K562 (cell line): ENCODE measurements at regions not wholly inside any gene's neighbourhood (a gene's known extent, or its start where the extent isn't known, plus 50 kb on each side); places are given as distances from the start of the nearest gene placed in this dataset.

ENCODE experiments used
- ATAC-seq: fragments of 200-7000 bp; cut with Tn5 transposase; 3 replicates; pipeline ENCODE4 v1.9.1; 2020; ENCODE audit warnings: moderate library complexity
- BruUV-seq: library from RNA; stranded (reverse); fragments of 400-500 nt; replicated peaks from 2 replicates; lab custom pipeline; 2021; lab: Mats Ljungman, UMichigan
- CTCF ChIA-PET: fragments of 300-600 bp; formaldehyde crosslinking; extraction: SDS; loops from one replicate; lab custom pipeline; 2021; ENCODE audit warnings: low intra/inter-chr PET ratio; lab: Yijun Ruan, JAX
- POLR2A ChIA-PET: fragments of 300-600, 350-650 bp; sonication (Branson Sonifier 250); formaldehyde crosslinking; extraction: SDS; loops from one replicate; lab custom pipeline; 2021; ENCODE audit warnings: antibody characterized with exemption, inconsistent platforms; lab: Yijun Ruan, JAX
- DNase-seq, 4 experiments: peaks; one replicate each; pipeline versions ENCODE4 v3.0.0 to v3.0.0-alpha.2; 2011 to 2018; ENCODE audit warnings: low spot score in 3 of 4, mixed read lengths in 3 of 4; ENCODE audit errors: extremely low read depth in 1 of 4
- FAIRE-seq: peaks from 2 replicates; lab custom pipeline; 2011; peaks lifted over from hg19 to GRCh38; lab: Jason Lieb, UNC
- H2AFZ ChIP-seq: 2 replicates; pipeline ENCODE4 v1.6.0; 2011; ENCODE audit warnings: low read depth, low read length, control low read depth, inconsistent platforms
- H3K27ac ChIP-seq: fragments of 200-600 bp; 3 replicates; pipeline ENCODE4 v1.8.0; 2011; ENCODE audit warnings: low read depth, mild to moderate bottlenecking, control low read depth, inconsistent platforms, low read length, moderate library complexity, mixed read lengths; ENCODE audit errors: extremely low read depth
- H3K27me3 ChIP-seq, 2 experiments: fragments of 300-600 bp in 1 of 2; 2 replicates in 1 of 2; 3 replicates in 1 of 2; pipeline versions ENCODE4 v1.6.0 to v1.8.0; 2011; ENCODE audit warnings: inconsistent platforms in 2 of 2, low read length in 2 of 2, mild to moderate bottlenecking in 1 of 2, mixed read lengths in 1 of 2, moderate library complexity in 1 of 2; ENCODE audit not compliant: control insufficient read depth in 2 of 2, insufficient read depth in 2 of 2
- H3K36me3 ChIP-seq: fragments of 300-600 bp; 3 replicates; pipeline ENCODE4 v1.8.0; 2011; ENCODE audit warnings: mild to moderate bottlenecking, low read length, inconsistent platforms; ENCODE audit not compliant: control insufficient read depth, insufficient read depth
- H3K4me1 ChIP-seq, 2 experiments: fragments of 200-600 bp in 1 of 2; replicated peaks in 1 of 2; 2 replicates in 1 of 2; 3 replicates in 1 of 2; pipeline versions ENCODE4 v1.5.1 to v1.8.0; 2011; ENCODE audit warnings: inconsistent platforms in 2 of 2, low read length in 2 of 2, mild to moderate bottlenecking in 1 of 2, mixed read lengths in 1 of 2, moderate library complexity in 1 of 2; ENCODE audit not compliant: control insufficient read depth in 2 of 2, insufficient read depth in 2 of 2
- H3K4me2 ChIP-seq: 2 replicates; pipeline ENCODE4 v1.6.1; 2011; ENCODE audit warnings: low read length, control low read depth, inconsistent platforms, mixed read lengths; ENCODE audit not compliant: insufficient read depth
- H3K4me3 ChIP-seq: fragments of 200-600 bp; sonication (generic), shearing (Covaris generic); 2 replicates; pipeline ENCODE4 v1.5.1; 2016; ENCODE audit warnings: control low read depth, inconsistent platforms
- H3K79me2 ChIP-seq: fragments of 200-600 bp; 3 replicates; pipeline ENCODE4 v1.8.0; 2011; ENCODE audit warnings: low read length, inconsistent platforms; ENCODE audit not compliant: control insufficient read depth, insufficient read depth
- H3K9ac ChIP-seq, 2 experiments: 2 replicates each; pipeline versions ENCODE4 v1.6.0 to v1.6.1; 2011; ENCODE audit warnings: low read depth in 2 of 2, low read length in 2 of 2, control low read depth in 1 of 2, inconsistent platforms in 1 of 2, mild to moderate bottlenecking in 1 of 2, mixed read lengths in 1 of 2; ENCODE audit not compliant: insufficient read depth in 1 of 2
- H3K9me1 ChIP-seq: one replicate; pipeline ENCODE4 v1.6.0; 2011; ENCODE audit warnings: inconsistent platforms, mild to moderate bottlenecking, low read length, moderate library complexity; ENCODE audit not compliant: control insufficient read depth, insufficient read depth
- H3K9me3 ChIP-seq: replicated peaks from 2 replicates; pipeline ENCODE4 v1.5.1; 2011; ENCODE audit warnings: low read depth, low read length, inconsistent platforms; ENCODE audit not compliant: control insufficient read depth, insufficient read depth
- H4K20me1 ChIP-seq: replicated peaks from 2 replicates; pipeline ENCODE4 v1.6.1; 2011; ENCODE audit warnings: low read length, inconsistent platforms, mixed read lengths; ENCODE audit not compliant: control insufficient read depth, insufficient read depth
- BCOR ChIP-seq: fragments of 450-650 bp; IDR thresholded peaks from 2 replicates; pipeline ENCODE4 v1.6.1; 2016
- CBX8 ChIP-seq: fragments of 200-600 bp; sonication (generic); IDR thresholded peaks from 2 replicates; pipeline ENCODE4 v1.6.1; 2012; ENCODE audit warnings: borderline replicate concordance, mixed run types, low read depth, mild to moderate bottlenecking, moderate library complexity, mixed read lengths, low read length, control low read depth, inconsistent platforms; ENCODE audit not compliant: poor library complexity, severe bottlenecking; ENCODE audit errors: extremely low read depth
- DIDO1 ChIP-seq: fragments of 450-650 bp; IDR thresholded peaks from 2 replicates; pipeline ENCODE4 v1.6.1; 2016; ENCODE audit warnings: low read depth, missing biosample characterization, missing genetic modification characterization
- GATAD2B ChIP-seq: fragments of 450-650 bp; IDR thresholded peaks from 2 replicates; pipeline ENCODE4 v1.6.1; 2017; ENCODE audit warnings: mild to moderate bottlenecking, borderline replicate concordance
- LEF1 ChIP-seq: fragments of 450-650 bp; IDR thresholded peaks from 2 replicates; pipeline ENCODE4 v1.6.1; 2016; ENCODE audit warnings: mild to moderate bottlenecking
- MTA1 ChIP-seq: fragments of 450-650 bp; IDR thresholded peaks from 2 replicates; pipeline ENCODE4 v1.6.1; 2017; ENCODE audit warnings: borderline replicate concordance
- RHOXF2B ChIP-seq: fragments of 250-450 bp; sonication (Bioruptor Pico); conservative IDR thresholded peaks from 2 replicates; pipeline ENCODE4 v1.5.1; 2021
- SNIP1 ChIP-seq: fragments of 450-650 bp; IDR thresholded peaks from 2 replicates; pipeline ENCODE4 v1.7.1; 2017; ENCODE audit warnings: low read depth, mild to moderate bottlenecking
- ZNF41 ChIP-seq: fragments of 250-450 bp; sonication (Bioruptor Pico); conservative IDR thresholded peaks from 2 replicates; pipeline ENCODE4 v1.4.0; 2020; ENCODE audit warnings: mild to moderate bottlenecking
- WGBS: fragments of 100-300 bp; shearing (Covaris generic); methylation state at CpG from one replicate; pipeline ENCODE4 v1.1.6; 2016; ENCODE audit warnings: low coverage, mixed read lengths; ENCODE audit not compliant: insufficient coverage; ENCODE audit errors: missing lambda C conversion rate; 5-methylcytosine and 5-hydroxymethylcytosine counted together
- in situ Hi-C: fragments of 300-500 bp; cut with MboI; formaldehyde crosslinking; loops from 4 replicates; pipeline ENCODE4 v1.15.0; 2018; ENCODE audit warnings: inconsistent platforms, mixed read lengths
- intact Hi-C: fragments of 100-400 bp; cut with micrococcal nuclease; formaldehyde crosslinking; loops from 2 replicates; pipeline ENCODE4 v1.14.2; 2022
- TF ChIP-seq, protein P1 (sequence below): fragments of 250-450 bp; sonication (Bioruptor Pico); IDR thresholded peaks from 2 replicates; pipeline ENCODE4 v1.4.0; 2020; ENCODE audit warnings: mild to moderate bottlenecking, moderate library complexity
- TF ChIP-seq, protein P2 (sequence below): fragments of 200-800 bp; sonication (Bioruptor generic); IDR thresholded peaks from 2 replicates; pipeline ENCODE4 v1.6.1; 2017; ENCODE audit warnings: missing genetic modification characterization, missing compliant biosample characterization

DNA sequence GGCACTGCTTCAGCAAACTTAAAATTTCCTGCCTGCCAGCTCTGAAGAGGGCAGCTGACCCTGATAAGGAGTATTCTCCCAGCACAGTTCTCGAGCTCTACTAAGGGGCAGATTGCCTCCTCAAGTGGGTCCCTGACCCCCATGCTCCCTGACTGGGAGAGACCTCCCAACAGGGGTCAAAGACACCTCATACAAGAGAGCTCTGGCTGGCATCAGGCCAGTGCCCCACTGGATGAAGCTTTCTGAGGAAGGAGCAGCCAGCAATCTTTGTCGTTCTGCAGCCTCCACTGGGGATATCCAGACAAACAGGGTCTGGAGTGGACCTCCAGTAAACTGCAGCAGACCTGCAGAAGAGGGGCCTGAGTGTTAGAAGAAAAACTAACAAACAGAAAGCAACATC, 1118.3 kb upstream of the ADGRL3 start:
- no peaks in the 10 kb centered on the region for H3K9me1 ChIP-seq

More for the DNA sequence above, 1118.3 kb upstream of the ADGRL3 start:
- FAIRE-seq (no peak), ATAC-seq (no peak), DNase-seq (no peak)
- Histone ChIP-seq H3K36me3 (no peaks in the 10 kb centered on the region), H3K79me2 (no peaks in the 10 kb centered on the region), H4K20me1 (no peaks in the 10 kb centered on the region), H3K9me3 (no peaks in the 10 kb centered on the region; the same call in 1 of the 2 replicates), H3K4me3 (no peak overlapping the region), H3K4me1 (no peaks in the 10 kb centered on the region), H3K4me2 (no peak overlapping the region), H3K9ac (no peak overlapping the region), H2AFZ (no peak overlapping the region), H3K27ac (no peak overlapping the region), H3K27me3 (no peaks in the 10 kb centered on the region)
- BruUV-seq: no TSS peak
- TF ChIP-seq, protein P1, sequence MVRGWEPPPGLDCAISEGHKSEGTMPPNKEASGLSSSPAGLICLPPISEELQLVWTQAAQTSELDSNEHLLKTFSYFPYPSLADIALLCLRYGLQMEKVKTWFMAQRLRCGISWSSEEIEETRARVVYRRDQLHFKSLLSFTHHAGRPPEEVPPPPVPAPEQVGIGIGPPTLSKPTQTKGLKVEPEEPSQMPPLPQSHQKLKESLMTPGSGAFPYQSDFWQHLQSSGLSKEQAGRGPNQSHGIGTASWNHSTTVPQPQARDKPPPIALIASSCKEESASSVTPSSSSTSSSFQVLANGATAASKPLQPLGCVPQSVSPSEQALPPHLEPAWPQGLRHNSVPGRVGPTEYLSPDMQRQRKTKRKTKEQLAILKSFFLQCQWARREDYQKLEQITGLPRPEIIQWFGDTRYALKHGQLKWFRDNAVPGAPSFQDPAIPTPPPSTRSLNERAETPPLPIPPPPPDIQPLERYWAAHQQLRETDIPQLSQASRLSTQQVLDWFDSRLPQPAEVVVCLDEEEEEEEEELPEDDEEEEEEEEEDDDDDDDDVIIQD: no peak
- TF ChIP-seq, protein P2, sequence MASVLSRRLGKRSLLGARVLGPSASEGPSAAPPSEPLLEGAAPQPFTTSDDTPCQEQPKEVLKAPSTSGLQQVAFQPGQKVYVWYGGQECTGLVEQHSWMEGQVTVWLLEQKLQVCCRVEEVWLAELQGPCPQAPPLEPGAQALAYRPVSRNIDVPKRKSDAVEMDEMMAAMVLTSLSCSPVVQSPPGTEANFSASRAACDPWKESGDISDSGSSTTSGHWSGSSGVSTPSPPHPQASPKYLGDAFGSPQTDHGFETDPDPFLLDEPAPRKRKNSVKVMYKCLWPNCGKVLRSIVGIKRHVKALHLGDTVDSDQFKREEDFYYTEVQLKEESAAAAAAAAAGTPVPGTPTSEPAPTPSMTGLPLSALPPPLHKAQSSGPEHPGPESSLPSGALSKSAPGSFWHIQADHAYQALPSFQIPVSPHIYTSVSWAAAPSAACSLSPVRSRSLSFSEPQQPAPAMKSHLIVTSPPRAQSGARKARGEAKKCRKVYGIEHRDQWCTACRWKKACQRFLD: no peak
- TF ChIP-seq SNIP1 (no peak), LEF1 (no peak), CBX8 (no peak), DIDO1 (tag) (no peak), GATAD2B (no peak), BCOR (no peak), MTA1 (no peak), RHOXF2B (CRISPR knock-in tag) (no peak), ZNF41 (CRISPR knock-in tag) (no peak)
- intact Hi-C loops (no loop called here), in situ Hi-C loops (no loop called here)
- WGBS: 0% methylated on average over 2 of the region's 2 CpGs
- ChIA-PET POLR2A (no interaction called here), CTCF (no interaction called here)
